Inflammatory macrophage treated with lipopolysaccharide for 1 hour (primary cell): ENCODE measurements at regions not wholly inside any gene's neighbourhood (a gene's known extent, or its start where the extent isn't known, plus 50 kb on each side); places are given as distances from the start of the nearest gene placed in this dataset.

Experiments used
- DNase-seq, 2 donors: peaks; one replicate each; pipeline ENCODE4 v3.0.0-alpha.2; 2020 to 2022

DNA sequence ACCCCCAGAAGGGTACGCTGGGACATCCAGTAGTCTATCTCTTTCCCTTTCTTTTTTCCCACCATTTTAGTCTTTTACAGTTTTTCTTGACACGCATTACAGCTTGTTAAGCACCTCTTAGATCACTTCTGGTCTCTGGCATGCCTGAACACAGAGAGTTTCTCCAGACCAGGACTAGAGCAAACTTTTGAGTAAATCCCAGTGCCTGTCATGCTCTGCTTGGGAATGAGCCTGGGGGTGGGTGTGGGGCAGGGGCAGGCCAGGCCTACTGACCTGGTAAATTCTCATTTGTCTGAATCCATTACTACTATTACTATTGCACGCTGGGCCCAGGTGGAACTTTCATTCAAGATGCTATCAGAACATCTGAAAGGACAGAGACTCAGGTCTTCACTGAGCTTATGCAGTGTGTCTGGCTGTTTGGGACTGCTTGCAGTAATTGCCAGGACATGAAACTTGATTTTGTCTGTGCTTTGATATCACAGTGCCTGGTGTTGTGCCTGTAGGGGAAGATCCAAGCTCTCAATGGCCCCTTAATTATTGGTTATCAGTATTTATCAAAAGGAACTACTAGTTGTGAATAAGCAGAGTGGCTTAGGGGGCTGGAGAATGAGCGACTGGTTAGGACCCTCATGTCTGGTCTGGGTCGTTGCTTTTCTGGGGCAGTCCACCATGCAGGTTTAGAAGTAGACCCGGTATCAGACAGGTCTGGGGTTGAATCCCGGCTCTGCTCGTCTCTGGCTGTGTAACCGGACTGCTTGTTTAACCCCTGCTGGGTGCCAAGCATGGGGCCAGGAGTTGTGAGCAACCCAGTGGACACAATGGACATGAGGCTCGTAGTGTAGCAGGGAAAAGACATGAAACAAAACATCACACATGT, 196.1 kb upstream of the TLE3 start:
- no peak for DNase-seq

- DNase-seq: no peak
Measured at GRCh38 chr15:70293138-70293537, 195.4 kb upstream of the TLE3 start.

- no peak for DNase-seq
Measured at GRCh38 chr15:70292076-70292760, 194.5 kb upstream of the TLE3 start.

DNA sequence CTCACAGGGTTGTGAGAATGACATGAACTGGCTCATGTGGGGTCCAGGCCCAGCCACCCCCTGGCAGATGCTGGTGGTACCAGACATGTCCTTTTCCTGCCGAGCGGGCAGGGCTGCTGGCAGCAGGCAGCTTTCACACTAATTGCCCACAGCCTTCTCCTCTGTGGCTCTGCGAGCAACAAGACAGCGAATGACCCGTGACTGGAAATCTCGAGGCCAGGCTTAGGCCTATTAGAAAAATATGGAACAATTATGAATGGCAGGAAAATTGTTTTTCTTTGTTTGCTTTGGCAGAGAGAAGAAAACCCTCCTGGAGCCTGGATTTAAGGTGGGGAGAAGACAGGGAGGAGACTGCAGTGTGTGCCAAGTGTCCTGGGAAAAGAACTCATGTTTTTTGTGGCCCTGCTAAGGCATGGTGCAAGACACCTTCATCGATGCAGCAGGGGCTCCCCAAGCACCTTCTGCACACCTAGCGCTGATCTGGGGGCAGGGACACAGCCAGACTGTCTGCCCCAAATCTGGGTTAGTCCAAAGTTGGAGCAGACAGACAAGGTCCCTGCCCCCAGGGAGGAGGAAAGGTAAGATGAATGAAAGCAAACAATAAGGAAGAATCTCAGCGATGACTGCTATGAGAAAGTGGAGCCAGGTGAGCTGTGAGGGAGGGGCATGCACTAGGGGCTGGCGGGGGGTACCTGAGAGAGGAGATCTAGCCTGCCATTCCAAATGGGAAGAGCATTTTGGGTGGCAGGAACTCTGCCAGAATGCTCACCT, 193.8 kb upstream of the TLE3 start:
- no peak for DNase-seq

GRCh38 chr15:70290708-70291107, 193.0 kb upstream of the TLE3 start:
- no peak for DNase-seq

- DNase-seq: no peak
Measured at GRCh38 chr15:70289191-70289955, 191.7 kb upstream of the TLE3 start.

DNA sequence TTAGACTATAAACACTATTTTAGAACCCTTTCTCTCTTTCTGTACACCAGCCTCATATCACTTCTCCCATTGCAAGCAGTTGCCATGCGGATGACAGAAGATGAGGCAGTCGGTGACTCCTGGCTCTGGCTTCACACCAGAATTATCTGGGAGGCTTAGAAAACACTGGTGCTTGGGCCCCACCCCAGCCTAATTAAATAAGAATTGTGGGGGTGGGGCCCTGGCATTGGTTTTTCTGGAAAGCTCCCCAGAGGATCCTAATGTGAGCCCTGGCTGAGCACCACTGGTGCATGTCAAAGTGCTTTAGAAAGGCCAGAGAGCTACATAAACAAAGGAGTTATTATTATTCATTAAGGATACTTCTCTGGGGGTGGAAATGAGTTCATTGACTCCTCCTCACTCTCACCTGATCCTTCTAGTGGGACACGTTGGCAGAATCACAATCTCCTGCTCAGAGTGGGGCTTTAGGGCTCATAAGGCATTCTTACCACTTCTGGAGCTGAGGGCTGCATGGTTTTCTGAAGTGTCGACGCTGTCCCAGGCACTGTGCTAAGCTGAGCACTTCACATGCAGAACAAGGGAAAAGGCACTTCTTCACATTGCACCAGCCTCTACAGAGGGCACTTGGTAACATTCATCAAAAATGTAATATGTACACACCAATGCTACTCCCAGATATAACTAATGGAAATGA, 188.5 kb upstream of the TLE3 start:
- no peak for DNase-seq

- DNase-seq: peak in 1 of 2 donors; percentile 54
Measured at GRCh38 chr15:70284438-70285214, 186.9 kb upstream of the TLE3 start.

DNA sequence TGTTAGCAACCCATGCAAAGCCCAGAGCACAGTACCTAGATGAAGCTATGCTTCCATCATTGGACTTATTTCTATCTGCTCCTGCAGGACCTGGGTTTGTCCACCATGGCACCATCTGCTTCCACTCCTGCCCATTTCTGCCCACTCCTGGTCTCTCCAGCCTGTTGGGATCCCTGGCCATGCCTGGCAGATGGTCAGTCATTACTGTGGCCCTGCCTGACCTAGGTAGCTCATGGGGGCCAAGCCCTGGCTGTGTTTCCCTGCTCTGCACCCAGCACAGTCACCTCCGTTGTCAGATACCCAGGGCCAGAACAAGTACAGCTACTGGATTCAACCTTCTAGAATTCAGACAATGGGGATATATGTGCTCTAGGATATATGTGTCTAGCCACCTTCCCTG, 185.8 kb upstream of the TLE3 start:
- no peak for DNase-seq

DNA sequence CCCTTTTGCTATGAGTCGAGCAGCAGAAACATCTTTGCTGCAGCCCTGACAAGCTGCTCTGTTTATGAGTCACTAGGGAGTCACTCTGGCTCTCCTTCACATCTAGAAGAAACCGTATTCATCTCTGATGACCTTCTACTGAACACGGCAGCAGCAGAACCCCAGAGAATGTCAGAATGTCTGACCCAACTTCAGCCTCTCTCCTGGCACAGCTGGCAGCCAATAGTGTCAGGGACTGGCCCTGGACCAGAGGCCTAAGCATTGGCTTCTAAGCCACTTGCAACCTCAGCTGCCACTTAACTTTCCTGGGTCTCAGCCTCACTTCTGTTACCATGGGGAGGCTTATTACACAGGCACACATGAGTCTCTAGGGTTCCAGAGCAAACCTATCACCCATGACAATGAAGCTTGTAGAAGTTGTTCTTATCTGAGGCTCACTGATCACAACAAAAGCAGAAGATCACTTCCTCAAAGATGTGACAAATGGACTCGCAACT, 184.1 kb upstream of the TLE3 start:
- no peak for DNase-seq

GRCh38 chr15:70281261-70281810, 183.6 kb upstream of the TLE3 start:
- no peak for DNase-seq

DNA sequence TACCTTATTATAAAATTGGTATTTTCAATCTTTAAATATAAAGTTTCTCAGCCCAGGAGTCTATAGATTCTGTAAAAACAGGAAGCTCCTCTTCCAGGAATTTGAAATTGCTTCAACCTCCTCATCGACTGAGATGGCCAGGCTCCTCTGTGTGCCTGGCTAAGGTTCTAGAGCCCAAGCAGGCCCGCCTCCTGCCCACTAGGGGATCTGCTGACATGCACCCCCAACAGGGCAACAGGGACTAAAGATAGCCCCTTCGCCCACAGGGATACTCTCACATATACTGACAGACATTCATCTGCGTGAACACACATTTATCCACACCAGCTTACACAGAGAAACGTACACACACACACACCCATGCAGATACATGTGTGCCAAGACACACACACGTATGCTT, 183.1 kb upstream of the TLE3 start:
- DNase-seq: peak in 1 of 2 donors; percentile 34

DNA sequence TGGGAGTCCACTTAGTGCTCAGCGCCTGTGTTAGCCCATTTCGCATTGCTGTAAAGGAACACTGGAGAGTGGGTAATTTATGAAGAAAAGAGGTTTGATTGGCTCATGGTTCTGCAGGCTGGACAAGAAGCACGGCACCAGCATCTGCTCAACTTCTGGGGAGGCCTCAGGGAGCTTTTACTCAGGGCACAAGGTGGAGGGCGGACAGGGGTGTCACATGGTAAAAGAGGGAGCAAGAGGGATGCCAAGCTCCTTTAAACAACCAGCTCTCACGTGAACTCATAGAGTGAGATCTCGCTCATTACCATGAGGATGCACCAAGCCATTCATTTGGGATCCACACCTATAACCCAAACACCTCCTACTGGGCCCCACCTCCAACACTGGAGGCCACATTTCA, 181.4 kb upstream of the TLE3 start:
- no peak for DNase-seq

DNA sequence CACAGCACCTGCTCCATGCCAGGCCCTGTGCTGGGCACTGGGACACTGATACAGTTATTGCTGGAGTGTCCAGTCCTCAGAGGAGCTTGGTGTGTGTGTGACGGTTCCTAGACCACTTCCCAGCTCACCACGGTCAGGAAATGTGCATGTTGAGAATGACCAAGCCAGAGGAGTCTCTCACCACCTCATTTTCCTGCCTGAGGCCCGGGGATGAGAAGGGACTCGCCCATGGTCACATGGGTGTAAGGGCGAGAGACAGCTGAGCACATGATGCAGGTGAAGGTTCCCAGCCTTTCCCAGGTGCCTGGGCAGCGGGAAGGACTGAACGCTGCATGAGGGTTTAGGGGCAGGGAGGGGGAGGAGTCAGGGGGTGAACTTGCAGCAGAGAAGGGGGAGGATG, 180.9 kb upstream of the TLE3 start:
- no peak for DNase-seq

GRCh38 chr15:70277556-70277955, 179.8 kb upstream of the TLE3 start:
- DNase-seq: no peak

DNA sequence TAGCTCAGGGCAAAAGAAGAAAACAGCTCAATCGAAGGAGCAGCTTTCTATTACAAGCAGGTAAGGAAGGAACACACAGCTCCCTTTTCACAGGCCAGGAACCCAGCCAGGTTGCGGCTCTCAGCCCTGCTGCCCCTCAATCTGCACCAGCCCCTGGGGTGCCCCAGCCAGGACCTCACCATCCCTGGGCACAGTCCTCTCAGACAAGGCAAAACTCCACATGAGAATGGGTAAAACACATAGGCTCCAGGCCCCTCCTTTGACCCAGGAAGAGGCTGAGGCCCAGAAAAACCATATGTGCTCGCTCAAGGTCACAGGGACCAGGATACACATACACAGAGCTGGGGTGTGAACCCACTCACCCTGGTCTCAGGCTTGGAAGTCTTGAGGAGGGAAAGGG, 178.7 kb upstream of the TLE3 start:
- DNase-seq: no peak

DNA sequence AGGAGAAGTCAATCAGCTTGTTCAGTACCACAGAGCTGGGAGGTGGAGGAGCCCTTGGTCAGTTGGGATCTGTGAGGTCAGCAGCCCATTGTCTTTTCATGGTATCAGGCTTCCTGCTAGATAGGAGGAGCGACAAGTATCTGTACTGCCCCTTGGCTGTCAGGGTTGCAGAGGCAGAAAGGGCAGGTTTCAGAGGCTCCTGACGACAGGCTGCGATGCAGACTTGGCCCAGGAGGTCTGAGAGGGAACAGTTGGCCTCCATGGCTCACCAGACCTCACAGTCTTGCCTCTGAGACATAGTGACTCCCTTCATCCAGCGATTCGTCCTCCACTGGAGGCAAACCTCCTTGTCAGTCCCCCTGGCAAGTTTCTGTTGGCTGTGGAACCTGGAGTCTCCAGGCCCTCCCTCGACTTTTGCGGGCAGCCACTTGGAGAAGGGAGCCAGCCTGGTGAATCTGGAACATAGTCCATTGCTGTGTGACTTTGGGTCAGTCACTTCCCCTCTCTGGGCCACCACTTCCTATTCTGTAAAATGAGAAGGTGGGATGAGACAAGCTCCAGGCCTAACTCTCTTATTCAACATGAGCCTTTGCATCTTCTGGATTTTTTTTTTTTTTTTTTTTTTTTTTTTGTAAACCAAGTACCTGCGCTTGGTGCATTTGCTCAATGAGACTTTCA, 177.9 kb upstream of the TLE3 start:
- DNase-seq: no peak

- DNase-seq: no peak
Measured at GRCh38 chr15:70274908-70275307, 177.2 kb upstream of the TLE3 start.

GRCh38 chr15:70274255-70274880, 176.7 kb upstream of the TLE3 start:
- no peak for DNase-seq

GRCh38 chr15:70273808-70274207, 176.1 kb upstream of the TLE3 start:
- DNase-seq: no peak
